CD8-positive, alpha-beta memory T cell (primary cell): ENCODE measurements at regions not wholly inside any gene's neighbourhood (a gene's known extent, or its start where the extent isn't known, plus 50 kb on each side); places are given as distances from the start of the nearest gene placed in this dataset.

Experiments
- CTCF ChIA-PET: fragments of 350-600 bp; sonication (Branson Sonifier 250); formaldehyde crosslinking; loops from one replicate; lab custom pipeline; 2021; ENCODE audit warnings: antibody characterized with exemption; lab: Charles Lee
- POLR2A ChIA-PET: fragments of 350-600 bp; sonication (Branson Sonifier 250); formaldehyde crosslinking; loops from one replicate; lab custom pipeline; 2021; ENCODE audit warnings: antibody characterized with exemption; lab: Charles Lee
- DNase-seq, 5 donors: peaks; one replicate each; pipeline versions ENCODE4 v3.0.0 to v3.0.0-alpha.2; 2020 to 2022; ENCODE audit warnings: mixed read lengths in 1 of 5
- H3K27ac ChIP-seq: one replicate; pipeline ENCODE4 v1.7.0; 2013; ENCODE audit warnings: low read depth, mild to moderate bottlenecking, low read length, moderate library complexity
- H3K27me3 ChIP-seq: 2 replicates; pipeline ENCODE4 v1.7.0; 2013; ENCODE audit warnings: low read length, mild to moderate bottlenecking; ENCODE audit not compliant: insufficient read depth, poor library complexity, severe bottlenecking
- H3K36me3 ChIP-seq: 2 replicates; pipeline ENCODE4 v1.7.0; 2013; ENCODE audit warnings: mild to moderate bottlenecking, low read length, moderate library complexity; ENCODE audit not compliant: insufficient read depth
- H3K4me1 ChIP-seq: 2 replicates; pipeline ENCODE4 v1.7.0; 2013; ENCODE audit warnings: mild to moderate bottlenecking, low read length, moderate library complexity; ENCODE audit not compliant: insufficient read depth
- H3K4me3 ChIP-seq: 2 replicates; pipeline ENCODE4 v1.7.0; 2013; ENCODE audit warnings: mild to moderate bottlenecking, low read length
- H3K9me3 ChIP-seq: 2 replicates; pipeline ENCODE4 v1.7.0; 2013; ENCODE audit warnings: mild to moderate bottlenecking, low read length
- H3K27ac Mint-ChIP-seq, 8 donors: one replicate each; pipeline ENCODE4 v1.8.0; 2020 to 2021; ENCODE audit warnings: mixed read lengths in 8 of 8, mild to moderate bottlenecking in 6 of 8, inconsistent platforms in 3 of 8, moderate library complexity in 3 of 8
- H3K27me3 Mint-ChIP-seq, 2 donors: one replicate each; pipeline ENCODE4 v1.8.0; 2020 to 2021; ENCODE audit warnings: mixed read lengths in 2 of 2, mild to moderate bottlenecking in 1 of 2, moderate library complexity in 1 of 2
- H3K36me3 Mint-ChIP-seq, 3 donors: one replicate each; pipeline ENCODE4 v1.8.0; 2020 to 2021; ENCODE audit warnings: mixed read lengths in 3 of 3, inconsistent platforms in 1 of 3, mild to moderate bottlenecking in 1 of 3
- H3K4me1 Mint-ChIP-seq, 3 donors: one replicate each; pipeline ENCODE4 v1.8.0; 2020 to 2021; ENCODE audit warnings: mixed read lengths in 3 of 3, inconsistent platforms in 1 of 3, mild to moderate bottlenecking in 1 of 3
- H3K4me3 Mint-ChIP-seq, 7 donors: one replicate each; pipeline ENCODE4 v1.8.0; 2020 to 2021; ENCODE audit warnings: mixed read lengths in 7 of 7, mild to moderate bottlenecking in 6 of 7, moderate library complexity in 4 of 7, inconsistent platforms in 2 of 7
- H3K9me3 Mint-ChIP-seq, 5 donors: one replicate each; pipeline ENCODE4 v1.8.0; 2020 to 2022; ENCODE audit warnings: mixed read lengths in 5 of 5, mild to moderate bottlenecking in 3 of 5, moderate library complexity in 2 of 5, inconsistent platforms in 1 of 5

DNA sequence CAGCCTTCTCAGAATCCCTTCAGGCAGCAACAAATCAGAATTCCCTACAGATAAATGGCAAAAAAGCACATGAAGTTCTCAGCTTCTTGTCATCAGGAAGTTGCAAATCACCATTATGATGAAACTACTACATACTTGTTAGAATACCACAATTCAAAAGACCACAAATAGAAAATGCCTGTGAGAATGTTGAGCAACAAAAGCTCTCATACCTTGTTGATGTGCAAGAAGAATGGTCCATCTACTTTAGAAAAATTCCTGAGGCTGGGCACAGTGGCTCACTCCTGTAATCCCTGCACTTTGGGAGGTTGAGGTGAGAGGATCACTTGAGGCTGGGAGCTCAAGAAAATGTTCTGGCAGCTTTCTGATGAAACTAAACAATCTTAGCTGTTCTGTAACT lies 278.1 kb downstream of the ICE1 start:
- no peak overlapping the region for H3K4me3 ChIP-seq
- Mint-ChIP-seq H3K27me3 (peaks cover 2 to 16% of the 10 kb centered on the region in 2 donors), H3K36me3 (no peaks in the 10 kb centered on the region), H3K9me3 (peaks cover 0 to 3% (median 0%) of the 10 kb centered on the region in 5 donors), H3K27ac (no peak overlapping the region), H3K4me1 (no peaks in the 10 kb centered on the region), H3K4me3 (no peak overlapping the region)
- no peak overlapping the region for H3K27ac ChIP-seq
- DNase-seq = no peak
- no peaks in the 10 kb centered on the region for H3K36me3 ChIP-seq
- H3K4me1 ChIP-seq = no peaks in the 10 kb centered on the region
- CTCF ChIA-PET = no interaction called here
- no peaks in the 10 kb centered on the region for H3K27me3 ChIP-seq
- H3K9me3 ChIP-seq = no peaks in the 10 kb centered on the region
- POLR2A ChIA-PET = no interaction called here

DNA sequence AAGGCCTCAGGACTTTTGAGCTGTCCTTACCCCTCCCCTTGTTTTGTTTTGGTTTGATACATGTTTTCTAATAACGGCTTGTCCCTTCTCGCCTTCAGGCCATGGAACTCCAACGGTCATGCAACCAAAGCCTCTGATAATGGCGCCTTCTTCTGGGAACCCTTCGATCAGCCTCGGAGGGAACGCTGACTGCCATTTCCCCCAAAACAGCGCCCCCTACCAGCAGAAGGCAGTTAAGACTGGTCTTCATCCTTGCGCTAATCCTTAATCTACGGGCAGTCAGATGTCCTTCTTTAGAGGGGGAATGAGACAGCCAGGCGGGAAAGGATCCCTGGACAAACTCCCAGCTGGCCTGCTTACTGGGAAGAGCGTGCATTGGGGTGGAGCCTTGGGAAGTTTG lies 276.6 kb downstream of the ICE1 start:
- H3K36me3 Mint-ChIP-seq = no peaks in the 10 kb centered on the region
- H3K4me1 ChIP-seq = no peaks in the 10 kb centered on the region
- no peak overlapping the region for H3K4me3 ChIP-seq
- peaks cover 1 to 6% of the 10 kb centered on the region in 2 donors for H3K27me3 Mint-ChIP-seq
- H3K4me3 Mint-ChIP-seq = no peak overlapping the region
- H3K4me1 Mint-ChIP-seq = no peaks in the 10 kb centered on the region
- no peaks in the 10 kb centered on the region for H3K27me3 ChIP-seq
- no peak overlapping the region for H3K27ac ChIP-seq
- no peak for DNase-seq
- H3K27ac Mint-ChIP-seq = no peak overlapping the region
- no peaks in the 10 kb centered on the region for H3K9me3 ChIP-seq
- no peaks in the 10 kb centered on the region for H3K36me3 ChIP-seq
- peaks cover 0 to 3% (median 0%) of the 10 kb centered on the region in 5 donors for H3K9me3 Mint-ChIP-seq
- POLR2A ChIA-PET = no interaction called here
- CTCF ChIA-PET = no interaction called here

DNA sequence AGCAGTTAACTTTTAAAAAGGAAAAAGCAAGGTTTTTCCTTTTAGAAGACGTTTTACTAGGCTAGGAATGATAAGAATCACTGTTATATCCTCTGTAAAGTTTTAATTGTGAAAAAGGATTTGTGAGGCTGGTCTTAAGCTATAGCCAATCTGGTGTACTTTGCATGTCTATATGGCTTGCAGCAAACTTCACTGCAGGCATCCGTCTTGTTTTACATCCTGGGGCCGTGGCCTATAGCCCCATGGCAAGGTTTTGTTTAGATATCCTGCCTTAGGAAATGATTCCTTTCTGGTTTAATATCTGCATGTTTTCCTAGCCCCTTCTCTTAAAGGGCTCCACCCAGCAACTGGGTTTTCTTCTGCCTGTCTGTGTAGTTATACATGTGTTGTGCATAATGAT lies 272.8 kb downstream of the ICE1 start:
- no peak for DNase-seq
- Histone ChIP-seq H3K27me3 (no peaks in the 10 kb centered on the region), H3K36me3 (no peaks in the 10 kb centered on the region), H3K4me1 (no peaks in the 10 kb centered on the region), H3K4me3 (no peak overlapping the region), H3K27ac (no peak overlapping the region), H3K9me3 (no peaks in the 10 kb centered on the region)
- ChIA-PET POLR2A (no interaction called here), CTCF (no interaction called here)
- Mint-ChIP-seq H3K4me1 (no peaks in the 10 kb centered on the region), H3K27ac (no peak overlapping the region), H3K9me3 (peaks cover 0 to 6% (median 0%) of the 10 kb centered on the region in 5 donors), H3K4me3 (no peak overlapping the region), H3K27me3 (peaks cover 1 to 14% of the 10 kb centered on the region in 2 donors), H3K36me3 (no peaks in the 10 kb centered on the region)

DNA sequence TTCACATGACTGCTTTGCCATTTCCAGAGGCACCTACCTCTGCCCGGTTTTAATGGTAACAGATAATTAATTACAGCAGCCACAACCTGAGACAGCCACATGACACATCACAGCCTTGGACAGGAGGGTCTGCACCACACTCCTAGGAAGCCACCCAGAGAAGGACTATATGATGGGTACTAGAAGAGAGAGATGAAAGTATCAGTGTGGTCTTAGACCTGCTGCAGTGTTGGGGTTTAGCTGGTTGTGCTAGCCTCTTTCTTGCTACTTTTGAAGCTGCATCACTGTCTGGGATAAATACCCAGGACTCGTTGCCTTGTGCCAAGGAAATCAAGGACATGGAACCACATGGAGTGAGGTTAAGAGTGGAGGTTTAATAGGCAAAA lies 266.4 kb downstream of the ICE1 start:
- ChIA-PET POLR2A (no interaction called here), CTCF (no interaction called here)
- no peak overlapping the region for H3K4me3 ChIP-seq
- H3K27ac ChIP-seq = no peak overlapping the region
- no peak overlapping the region for H3K4me3 Mint-ChIP-seq
- H3K27me3 Mint-ChIP-seq = peaks cover 9 to 30% of the 10 kb centered on the region in 2 donors
- no peaks in the 10 kb centered on the region for H3K4me1 ChIP-seq
- H3K36me3 ChIP-seq = no peaks in the 10 kb centered on the region
- DNase-seq = no peak
- H3K9me3 Mint-ChIP-seq = peaks cover 0 to 8% (median 0%) of the 10 kb centered on the region in 5 donors
- H3K36me3 Mint-ChIP-seq = no peaks in the 10 kb centered on the region
- no peaks in the 10 kb centered on the region for H3K9me3 ChIP-seq
- H3K27me3 ChIP-seq = no peaks in the 10 kb centered on the region
- H3K27ac Mint-ChIP-seq = no peak overlapping the region
- no peaks in the 10 kb centered on the region for H3K4me1 Mint-ChIP-seq

DNA sequence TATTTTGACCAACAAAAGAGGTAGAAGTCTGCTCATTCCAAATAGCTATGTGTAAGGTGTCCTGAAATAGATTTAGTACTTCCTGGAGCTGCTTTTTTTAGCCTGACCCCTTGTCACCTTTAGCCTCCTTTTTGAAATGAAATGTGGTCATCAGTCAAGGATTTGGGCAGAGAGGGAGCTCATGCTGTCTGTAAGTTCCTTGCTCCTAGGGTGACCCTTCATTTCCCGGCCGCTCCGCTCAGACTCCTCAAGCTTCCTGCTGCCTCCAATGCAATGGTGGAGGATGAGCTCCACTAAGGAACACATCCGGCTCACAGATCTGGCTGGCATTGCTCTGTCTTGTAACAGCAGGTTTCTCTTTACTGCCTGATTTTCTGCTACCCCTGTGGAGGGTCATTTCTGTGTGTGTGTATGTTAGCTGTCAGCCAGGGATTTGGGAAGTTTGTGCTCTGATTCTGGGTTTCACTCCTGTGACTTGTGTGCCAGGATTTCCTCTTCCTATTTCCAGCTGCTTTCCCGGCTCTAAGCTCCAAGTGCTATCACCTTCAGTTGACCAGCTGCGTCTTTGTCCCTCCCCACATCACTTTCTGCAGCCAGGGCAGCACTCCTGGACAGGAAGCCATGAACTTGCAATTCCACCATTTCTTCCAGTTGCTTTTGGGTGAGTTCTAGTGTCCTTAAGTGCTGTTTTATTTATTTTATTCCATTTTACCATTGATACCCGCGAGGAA lies 265.9 kb downstream of the ICE1 start:
- DNase-seq = no peak
- Histone ChIP-seq H3K4me3 (no peak overlapping the region), H3K27ac (no peak overlapping the region), H3K36me3 (no peaks in the 10 kb centered on the region), H3K9me3 (no peaks in the 10 kb centered on the region), H3K27me3 (no peaks in the 10 kb centered on the region), H3K4me1 (no peaks in the 10 kb centered on the region)
- Mint-ChIP-seq H3K27me3 (peaks cover 9 to 30% of the 10 kb centered on the region in 2 donors), H3K4me3 (no peak overlapping the region), H3K36me3 (no peaks in the 10 kb centered on the region), H3K27ac (no peak overlapping the region), H3K9me3 (peaks cover 0 to 8% (median 2%) of the 10 kb centered on the region in 5 donors), H3K4me1 (no peaks in the 10 kb centered on the region)
- ChIA-PET CTCF (interaction anchor here (0.8 kb wide), 1 partner anchor 23 kb away, joined by 3 read pairs; no protein-coding TSS in a partner anchor), POLR2A (no interaction called here)

DNA sequence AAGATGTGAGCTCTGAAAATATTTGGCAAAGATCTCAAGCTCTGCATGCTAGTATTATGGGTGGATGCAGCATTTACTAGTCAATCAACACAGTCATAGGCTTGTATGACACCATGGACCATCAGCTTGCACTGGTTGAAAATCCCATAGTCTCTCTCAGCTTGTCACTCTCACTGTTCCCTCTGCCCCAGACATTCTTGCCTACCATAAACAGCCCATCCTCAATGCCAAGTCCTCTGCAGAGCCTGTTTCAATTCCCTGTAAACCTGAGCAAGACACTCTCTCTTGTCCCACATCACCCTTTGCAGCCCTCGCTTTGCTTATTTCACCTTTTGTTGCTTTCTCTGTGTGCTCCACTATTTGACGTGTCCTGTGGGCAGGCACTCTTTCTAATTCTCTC lies 264.6 kb downstream of the ICE1 start:
- no peaks in the 10 kb centered on the region for H3K4me1 ChIP-seq
- ChIA-PET CTCF (no interaction called here), POLR2A (no interaction called here)
- no peaks in the 10 kb centered on the region for H3K27me3 ChIP-seq
- Mint-ChIP-seq H3K27me3 (peaks cover 9 to 28% of the 10 kb centered on the region in 2 donors), H3K9me3 (peaks cover 0 to 8% (median 2%) of the 10 kb centered on the region in 5 donors), H3K4me1 (no peaks in the 10 kb centered on the region), H3K27ac (no peak overlapping the region), H3K36me3 (no peaks in the 10 kb centered on the region), H3K4me3 (no peak overlapping the region)
- H3K36me3 ChIP-seq = no peaks in the 10 kb centered on the region
- H3K4me3 ChIP-seq = no peak overlapping the region
- H3K9me3 ChIP-seq = no peaks in the 10 kb centered on the region
- DNase-seq = no peak
- H3K27ac ChIP-seq = no peak overlapping the region

DNA sequence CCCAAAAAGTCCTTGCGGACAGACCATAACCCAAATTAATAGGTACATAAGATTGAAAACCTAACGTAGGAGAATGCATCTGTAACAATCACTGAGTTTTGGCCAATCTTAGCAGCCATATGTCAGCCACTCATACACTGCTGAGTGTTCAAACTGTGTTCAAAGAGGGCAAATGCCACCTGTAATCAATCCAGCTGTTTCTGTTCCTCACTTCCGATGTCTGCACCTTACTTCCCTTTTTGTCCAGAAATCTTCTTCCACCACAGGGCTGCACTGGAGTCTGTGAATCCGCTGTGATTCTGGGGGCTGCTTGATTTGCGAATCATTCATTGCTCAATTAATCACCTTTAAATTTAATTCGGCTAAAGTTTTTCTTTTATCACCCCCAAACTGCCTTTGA lies 263.9 kb downstream of the ICE1 start:
- no peak for DNase-seq

DNA sequence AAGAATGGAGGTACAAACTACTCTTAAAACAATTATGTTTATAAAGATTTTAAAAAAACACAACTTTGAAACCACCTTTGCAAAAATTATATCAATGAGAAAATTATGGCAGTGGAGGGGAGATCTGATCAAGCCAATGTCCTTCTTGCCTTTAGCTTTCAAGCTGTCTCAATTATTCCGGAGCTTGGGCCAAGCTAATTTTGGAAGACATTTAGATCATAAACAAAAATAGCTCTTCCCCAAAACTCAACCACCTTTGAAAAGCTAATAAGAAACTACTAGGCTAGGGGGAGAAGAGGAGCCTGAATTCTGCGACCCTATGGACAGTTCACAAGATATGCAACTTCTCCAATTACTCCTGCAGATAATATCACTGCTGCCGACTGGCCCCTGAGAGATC lies 263.3 kb downstream of the ICE1 start:
- H3K27ac Mint-ChIP-seq = no peak overlapping the region
- no peaks in the 10 kb centered on the region for H3K4me1 Mint-ChIP-seq
- Histone ChIP-seq H3K4me1 (no peaks in the 10 kb centered on the region), H3K27me3 (no peaks in the 10 kb centered on the region), H3K9me3 (no peaks in the 10 kb centered on the region), H3K36me3 (no peaks in the 10 kb centered on the region), H3K4me3 (no peak overlapping the region), H3K27ac (no peak overlapping the region)
- no peak for DNase-seq
- CTCF ChIA-PET = no interaction called here
- peaks cover 0 to 8% (median 2%) of the 10 kb centered on the region in 5 donors for H3K9me3 Mint-ChIP-seq
- POLR2A ChIA-PET = no interaction called here
- no peaks in the 10 kb centered on the region for H3K36me3 Mint-ChIP-seq
- peaks cover 9 to 24% of the 10 kb centered on the region in 2 donors for H3K27me3 Mint-ChIP-seq
- no peak overlapping the region for H3K4me3 Mint-ChIP-seq

More for the DNA sequence above, 263.9 kb downstream of the ICE1 start:
- Mint-ChIP-seq H3K36me3 (no peaks in the 10 kb centered on the region), H3K4me3 (no peak overlapping the region), H3K4me1 (no peaks in the 10 kb centered on the region), H3K27ac (no peak overlapping the region), H3K9me3 (peaks cover 0 to 8% (median 2%) of the 10 kb centered on the region in 5 donors), H3K27me3 (peaks cover 9 to 24% of the 10 kb centered on the region in 2 donors)
- H3K9me3 ChIP-seq = no peaks in the 10 kb centered on the region
- POLR2A ChIA-PET = no interaction called here
- no peak overlapping the region for H3K4me3 ChIP-seq
- H3K36me3 ChIP-seq = no peaks in the 10 kb centered on the region
- H3K27ac ChIP-seq = no peak overlapping the region
- CTCF ChIA-PET = no interaction called here
- no peaks in the 10 kb centered on the region for H3K4me1 ChIP-seq
- no peaks in the 10 kb centered on the region for H3K27me3 ChIP-seq
